Ovary (tissue), 3 donors: ENCODE measurements at regions not wholly inside any gene's neighbourhood (a gene's known extent, or its start where the extent isn't known, plus 50 kb on each side); places are given as distances from the start of the nearest gene placed in this dataset.

ENCODE experiments used
- CTCF ChIP-seq, 3 donors: fragments of 450-650 bp in 2 of 3; fragments of 200-600 bp in 1 of 3; IDR thresholded peaks; one replicate each; pipeline versions ENCODE4 v1.5.1 to v1.8.0; 2016 to 2022; ENCODE audit warnings: antibody characterized with exemption in 3 of 3, mild to moderate bottlenecking in 1 of 3
- EP300 ChIP-seq: sonication (generic); formaldehyde crosslinking; IDR thresholded peaks from one replicate; pipeline ENCODE4 v1.6.1; 2017; ENCODE audit warnings: antibody characterized with exemption
- donor health status: DM: no; HTN: no; CAD: no.

GRCh38 chr20:22740829-22741228 is 156.5 kb upstream of the FOXA2 start:
- TF ChIP-seq EP300: no peak
- no peak for TF ChIP-seq CTCF (IDR thresholded peaks at IDR 0.05)
